Peyer's patch (tissue), 4 donors: ENCODE measurements at regions not wholly inside any gene's neighbourhood (a gene's known extent, or its start where the extent isn't known, plus 50 kb on each side); places are given as distances from the start of the nearest gene placed in this dataset.
"Not testable (repeated sequence)": the region's sequence is repeated elsewhere in the genome, so short reads cannot be mapped to it uniquely, and the experiment has no call there.

Experiments
- DNase-seq, 3 donors: peaks; one replicate each; pipeline ENCODE4 v3.0.0-alpha.2; 2017 to 2019
- H3K27ac ChIP-seq, 4 donors: fragments of 200-600 bp; sonication (generic); one replicate each; pipeline ENCODE4 v1.5.1; 2016 to 2019
- H3K27me3 ChIP-seq, 2 donors: fragments of 200-600 bp; sonication (generic); one replicate each; pipeline ENCODE4 v1.5.1; 2019
- H3K36me3 ChIP-seq, 3 donors: fragments of 200-600 bp; sonication (generic); one replicate each; pipeline ENCODE4 v1.5.1; 2016 to 2019
- H3K4me1 ChIP-seq, 4 donors: fragments of 200-600 bp; sonication (generic); one replicate each; pipeline ENCODE4 v1.5.1; 2016 to 2019
- H3K4me3 ChIP-seq, 4 donors: fragments of 200-600 bp; sonication (generic); 1 replicate in 3 of 4; 2 replicates in 1 of 4; pipeline ENCODE4 v1.5.1; 2016 to 2019; ENCODE audit warnings: mild to moderate bottlenecking in 1 of 4
- H3K9me3 ChIP-seq, 4 donors: fragments of 200-600 bp; sonication (generic); one replicate each; pipeline ENCODE4 v1.5.1; 2016 to 2019; ENCODE audit warnings: mild to moderate bottlenecking in 1 of 4
- CTCF ChIP-seq, 6 experiments: fragments of 450-650 bp in 4 of 6; fragments of 200-600 bp in 2 of 6; sonication (generic) in 1 of 6; IDR thresholded peaks; one replicate each; pipeline ENCODE4 v1.5.1; 2017 to 2019; ENCODE audit warnings: antibody characterized with exemption in 6 of 6, mild to moderate bottlenecking in 3 of 6, moderate library complexity in 1 of 6
- POLR2A ChIP-seq, 2 donors: fragments of 450-650 bp; IDR thresholded peaks; one replicate each; pipeline ENCODE4 v1.5.1; 2017; ENCODE audit warnings: antibody characterized with exemption in 2 of 2, mild to moderate bottlenecking in 2 of 2, moderate library complexity in 2 of 2

GRCh38 chr2:20499387-20499786 is 52.5 kb downstream of the RHOB start:
- DNase-seq = no peak
- Histone ChIP-seq H3K4me1 (no peaks in the 10 kb centered on the region), H3K27ac (no peak overlapping the region), H3K4me3 (no peak overlapping the region), H3K27me3 (no peaks in the 10 kb centered on the region), H3K9me3 (no peaks in the 10 kb centered on the region), H3K36me3 (no peaks in the 10 kb centered on the region)
- TF ChIP-seq CTCF (IDR thresholded peaks at IDR 0.05) (no peak), POLR2A (IDR thresholded peaks at IDR 0.05) (no peak)

GRCh38 chr2:20501974-20502373 is 55.1 kb downstream of the RHOB start:
- Histone ChIP-seq H3K27ac (no peak overlapping the region), H3K27me3 (no peaks in the 10 kb centered on the region), H3K4me3 (no peak overlapping the region), H3K36me3 (no peaks in the 10 kb centered on the region), H3K9me3 (no peaks in the 10 kb centered on the region), H3K4me1 (no peaks in the 10 kb centered on the region)
- TF ChIP-seq POLR2A (IDR thresholded peaks at IDR 0.05) (no peak), CTCF (IDR thresholded peaks at IDR 0.05) (no peak)
- DNase-seq = no peak

GRCh38 chr2:20502496-20502895 is 55.6 kb downstream of the RHOB start:
- H3K9me3 ChIP-seq, H3K36me3 ChIP-seq, H3K4me1 ChIP-seq, H3K27me3 ChIP-seq, DNase-seq, H3K4me3 ChIP-seq, H3K27ac ChIP-seq: not testable (repeated sequence)

GRCh38 chr2:20504174-20504573 is 57.3 kb downstream of the RHOB start:
- H3K4me1 ChIP-seq = no peaks in the 10 kb centered on the region
- H3K4me3 ChIP-seq = no peak overlapping the region
- H3K9me3 ChIP-seq = no peaks in the 10 kb centered on the region
- no peaks in the 10 kb centered on the region for H3K36me3 ChIP-seq
- no peak overlapping the region for H3K27ac ChIP-seq
- H3K27me3 ChIP-seq = no peaks in the 10 kb centered on the region
- no peak for DNase-seq
- TF ChIP-seq CTCF (IDR thresholded peaks at IDR 0.05) = no peak
- TF ChIP-seq POLR2A (IDR thresholded peaks at IDR 0.05) = no peak

- no peak for DNase-seq
- no peak overlapping the region for H3K27ac ChIP-seq
These were observed 59.4 kb downstream of the RHOB start for GRCh38 chr2:20506201-20506685.

GRCh38 chr2:20507166-20507692 is 60.4 kb downstream of the RHOB start:
- TF ChIP-seq CTCF (IDR thresholded peaks at IDR 0.05) = no peak
- no peak for TF ChIP-seq POLR2A (IDR thresholded peaks at IDR 0.05)
- Histone ChIP-seq H3K4me3 (no peak overlapping the region), H3K4me1 (no peaks in the 10 kb centered on the region), H3K27ac (peak overlapping the region in 1 of 4 donors; percentile 26), H3K36me3 (no peaks in the 10 kb centered on the region), H3K9me3 (no peaks in the 10 kb centered on the region), H3K27me3 (no peaks in the 10 kb centered on the region)
- no peak for DNase-seq

More at GRCh38 chr2:20506201-20506685, 59.4 kb downstream of the RHOB start:
- Histone ChIP-seq H3K36me3 (no peaks in the 10 kb centered on the region), H3K9me3 (no peaks in the 10 kb centered on the region), H3K4me1 (no peaks in the 10 kb centered on the region), H3K4me3 (no peak overlapping the region), H3K27me3 (no peaks in the 10 kb centered on the region)
- TF ChIP-seq CTCF (IDR thresholded peaks at IDR 0.05) = no peak
- no peak for TF ChIP-seq POLR2A (IDR thresholded peaks at IDR 0.05)
